H1 (cell line): ENCODE measurements at regions not wholly inside any gene's neighbourhood (a gene's known extent, or its start where the extent isn't known, plus 50 kb on each side); places are given as distances from the start of the nearest gene placed in this dataset.

Experiments used
- KDM5A ChIP-seq: fragments of 200-600 bp; IDR thresholded peaks from 2 replicates; pipeline ENCODE4 v1.7.1; 2012; ENCODE audit warnings: mild to moderate bottlenecking, low read length, inconsistent platforms, mixed read lengths
- PHF8 ChIP-seq: fragments of 200-600 bp; sonication (generic); conservative IDR thresholded peaks from 2 replicates; pipeline ENCODE4 v1.7.1; 2012; ENCODE audit warnings: low read depth, mild to moderate bottlenecking, inconsistent platforms, low read length, moderate library complexity
- POLR2A ChIP-seq, 2 experiments: IDR thresholded peaks; 1 replicate in 1 of 2; 2 replicates in 1 of 2; pipeline ENCODE4 v1.6.1; 2011; ENCODE audit warnings: low read depth in 2 of 2, low read length in 2 of 2, mild to moderate bottlenecking in 2 of 2; ENCODE audit errors: control extremely low read depth in 1 of 2
- TF ChIP-seq, protein P1 (sequence below): fragments of 300-600 bp; sonication (generic); IDR thresholded peaks from 2 replicates; pipeline ENCODE4 v1.7.1; 2012; ENCODE audit warnings: low read length, moderate library complexity, mild to moderate bottlenecking, inconsistent platforms; ENCODE audit not compliant: insufficient replicate concordance

GRCh38 chrY:8781184-8781890 is 555.9 kb upstream of the TSPY4 start (continued):
- TF ChIP-seq KDM5A (no peak), PHF8 (no peak), POLR2A (IDR thresholded peaks at IDR 0.05; ENCODE audit: control extremely low read depth in 1 of 2, low read depth in 2 of 2, low read length in 2 of 2) (no peak)
- TF ChIP-seq, protein P1, sequence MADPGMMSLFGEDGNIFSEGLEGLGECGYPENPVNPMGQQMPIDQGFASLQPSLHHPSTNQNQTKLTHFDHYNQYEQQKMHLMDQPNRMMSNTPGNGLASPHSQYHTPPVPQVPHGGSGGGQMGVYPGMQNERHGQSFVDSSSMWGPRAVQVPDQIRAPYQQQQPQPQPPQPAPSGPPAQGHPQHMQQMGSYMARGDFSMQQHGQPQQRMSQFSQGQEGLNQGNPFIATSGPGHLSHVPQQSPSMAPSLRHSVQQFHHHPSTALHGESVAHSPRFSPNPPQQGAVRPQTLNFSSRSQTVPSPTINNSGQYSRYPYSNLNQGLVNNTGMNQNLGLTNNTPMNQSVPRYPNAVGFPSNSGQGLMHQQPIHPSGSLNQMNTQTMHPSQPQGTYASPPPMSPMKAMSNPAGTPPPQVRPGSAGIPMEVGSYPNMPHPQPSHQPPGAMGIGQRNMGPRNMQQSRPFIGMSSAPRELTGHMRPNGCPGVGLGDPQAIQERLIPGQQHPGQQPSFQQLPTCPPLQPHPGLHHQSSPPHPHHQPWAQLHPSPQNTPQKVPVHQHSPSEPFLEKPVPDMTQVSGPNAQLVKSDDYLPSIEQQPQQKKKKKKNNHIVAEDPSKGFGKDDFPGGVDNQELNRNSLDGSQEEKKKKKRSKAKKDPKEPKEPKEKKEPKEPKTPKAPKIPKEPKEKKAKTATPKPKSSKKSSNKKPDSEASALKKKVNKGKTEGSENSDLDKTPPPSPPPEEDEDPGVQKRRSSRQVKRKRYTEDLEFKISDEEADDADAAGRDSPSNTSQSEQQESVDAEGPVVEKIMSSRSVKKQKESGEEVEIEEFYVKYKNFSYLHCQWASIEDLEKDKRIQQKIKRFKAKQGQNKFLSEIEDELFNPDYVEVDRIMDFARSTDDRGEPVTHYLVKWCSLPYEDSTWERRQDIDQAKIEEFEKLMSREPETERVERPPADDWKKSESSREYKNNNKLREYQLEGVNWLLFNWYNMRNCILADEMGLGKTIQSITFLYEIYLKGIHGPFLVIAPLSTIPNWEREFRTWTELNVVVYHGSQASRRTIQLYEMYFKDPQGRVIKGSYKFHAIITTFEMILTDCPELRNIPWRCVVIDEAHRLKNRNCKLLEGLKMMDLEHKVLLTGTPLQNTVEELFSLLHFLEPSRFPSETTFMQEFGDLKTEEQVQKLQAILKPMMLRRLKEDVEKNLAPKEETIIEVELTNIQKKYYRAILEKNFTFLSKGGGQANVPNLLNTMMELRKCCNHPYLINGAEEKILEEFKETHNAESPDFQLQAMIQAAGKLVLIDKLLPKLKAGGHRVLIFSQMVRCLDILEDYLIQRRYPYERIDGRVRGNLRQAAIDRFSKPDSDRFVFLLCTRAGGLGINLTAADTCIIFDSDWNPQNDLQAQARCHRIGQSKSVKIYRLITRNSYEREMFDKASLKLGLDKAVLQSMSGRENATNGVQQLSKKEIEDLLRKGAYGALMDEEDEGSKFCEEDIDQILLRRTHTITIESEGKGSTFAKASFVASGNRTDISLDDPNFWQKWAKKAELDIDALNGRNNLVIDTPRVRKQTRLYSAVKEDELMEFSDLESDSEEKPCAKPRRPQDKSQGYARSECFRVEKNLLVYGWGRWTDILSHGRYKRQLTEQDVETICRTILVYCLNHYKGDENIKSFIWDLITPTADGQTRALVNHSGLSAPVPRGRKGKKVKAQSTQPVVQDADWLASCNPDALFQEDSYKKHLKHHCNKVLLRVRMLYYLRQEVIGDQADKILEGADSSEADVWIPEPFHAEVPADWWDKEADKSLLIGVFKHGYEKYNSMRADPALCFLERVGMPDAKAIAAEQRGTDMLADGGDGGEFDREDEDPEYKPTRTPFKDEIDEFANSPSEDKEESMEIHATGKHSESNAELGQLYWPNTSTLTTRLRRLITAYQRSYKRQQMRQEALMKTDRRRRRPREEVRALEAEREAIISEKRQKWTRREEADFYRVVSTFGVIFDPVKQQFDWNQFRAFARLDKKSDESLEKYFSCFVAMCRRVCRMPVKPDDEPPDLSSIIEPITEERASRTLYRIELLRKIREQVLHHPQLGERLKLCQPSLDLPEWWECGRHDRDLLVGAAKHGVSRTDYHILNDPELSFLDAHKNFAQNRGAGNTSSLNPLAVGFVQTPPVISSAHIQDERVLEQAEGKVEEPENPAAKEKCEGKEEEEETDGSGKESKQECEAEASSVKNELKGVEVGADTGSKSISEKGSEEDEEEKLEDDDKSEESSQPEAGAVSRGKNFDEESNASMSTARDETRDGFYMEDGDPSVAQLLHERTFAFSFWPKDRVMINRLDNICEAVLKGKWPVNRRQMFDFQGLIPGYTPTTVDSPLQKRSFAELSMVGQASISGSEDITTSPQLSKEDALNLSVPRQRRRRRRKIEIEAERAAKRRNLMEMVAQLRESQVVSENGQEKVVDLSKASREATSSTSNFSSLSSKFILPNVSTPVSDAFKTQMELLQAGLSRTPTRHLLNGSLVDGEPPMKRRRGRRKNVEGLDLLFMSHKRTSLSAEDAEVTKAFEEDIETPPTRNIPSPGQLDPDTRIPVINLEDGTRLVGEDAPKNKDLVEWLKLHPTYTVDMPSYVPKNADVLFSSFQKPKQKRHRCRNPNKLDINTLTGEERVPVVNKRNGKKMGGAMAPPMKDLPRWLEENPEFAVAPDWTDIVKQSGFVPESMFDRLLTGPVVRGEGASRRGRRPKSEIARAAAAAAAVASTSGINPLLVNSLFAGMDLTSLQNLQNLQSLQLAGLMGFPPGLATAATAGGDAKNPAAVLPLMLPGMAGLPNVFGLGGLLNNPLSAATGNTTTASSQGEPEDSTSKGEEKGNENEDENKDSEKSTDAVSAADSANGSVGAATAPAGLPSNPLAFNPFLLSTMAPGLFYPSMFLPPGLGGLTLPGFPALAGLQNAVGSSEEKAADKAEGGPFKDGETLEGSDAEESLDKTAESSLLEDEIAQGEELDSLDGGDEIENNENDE, result no peak
